GM21526 (cell line): ENCODE measurements at regions not wholly inside any gene's neighbourhood (a gene's known extent, or its start where the extent isn't known, plus 50 kb on each side); places are given as distances from the start of the nearest gene placed in this dataset.
"Not testable (repeated sequence)": the region's sequence is repeated elsewhere in the genome, so short reads cannot be mapped to it uniquely, and the experiment has no call there.

Experiments used
- ATAC-seq: cut with Tn5 transposase; IDR thresholded peaks from one replicate; pipeline ENCODE4 v1.9.1; 2021; ENCODE audit warnings: moderate library complexity; ENCODE audit not compliant: unreplicated experiment, low FRiP score

GRCh38 chr4:123204737-123205136 is 191.9 kb upstream of the SPRY1 start:
- no peak for ATAC-seq

DNA sequence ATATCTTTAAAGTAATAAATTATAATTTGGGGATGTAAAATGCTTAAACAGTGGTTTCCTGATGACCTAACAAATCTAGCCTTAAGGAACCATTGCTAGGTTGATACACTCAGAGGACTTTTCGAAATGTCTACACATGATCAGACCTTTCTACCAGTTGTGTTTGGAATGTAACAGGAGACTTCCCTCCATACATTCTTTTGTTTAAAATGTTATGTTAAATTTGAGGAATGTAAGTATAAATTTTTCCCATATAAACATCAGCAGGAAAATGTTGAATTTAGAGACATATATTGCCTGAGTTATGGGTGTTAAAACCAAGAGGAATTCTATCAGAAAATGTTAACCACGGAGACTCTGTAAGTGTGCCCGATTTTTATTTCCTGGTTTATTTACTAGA is 190.6 kb upstream of the SPRY1 start:
- no peak for ATAC-seq

DNA sequence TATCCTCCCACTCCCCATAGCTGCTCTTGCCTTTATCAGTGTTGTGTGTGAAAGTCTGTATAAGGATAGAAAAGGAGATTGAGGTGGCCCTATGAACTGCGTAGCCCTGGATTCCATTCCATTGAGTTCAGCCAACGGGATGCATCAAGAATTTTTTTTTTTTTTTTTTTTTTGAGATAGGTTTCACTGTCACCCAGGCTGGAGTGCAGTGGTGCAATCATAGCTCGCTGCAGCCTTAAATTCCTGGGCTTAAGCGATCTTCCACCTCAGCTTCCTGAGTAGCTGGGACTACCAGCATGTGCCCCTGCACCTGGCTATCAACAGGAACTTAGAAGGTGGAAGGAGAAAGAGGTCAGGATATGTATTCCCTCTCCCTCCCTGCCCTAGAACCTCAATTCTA is 187.2 kb upstream of the SPRY1 start:
- no peak for ATAC-seq

DNA sequence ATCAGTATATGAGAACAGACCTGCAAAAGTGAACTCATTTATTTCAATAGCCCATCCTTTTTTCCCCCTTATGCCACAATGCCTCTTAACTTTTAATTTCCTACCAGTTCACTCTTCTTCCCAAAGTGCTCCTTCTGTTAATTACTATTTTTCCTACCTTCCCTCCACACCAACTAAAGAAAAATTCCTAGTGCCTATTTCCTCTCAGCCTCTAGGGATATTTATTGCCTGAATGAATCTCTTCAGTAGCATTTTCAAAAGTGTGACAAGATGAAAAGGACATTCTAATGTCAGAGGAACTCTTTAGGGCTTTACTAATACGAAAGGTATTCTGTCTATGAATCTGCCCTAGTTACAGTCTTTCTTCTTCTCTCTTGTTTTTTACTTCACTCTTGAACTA is 181.1 kb upstream of the SPRY1 start:
- no peak for ATAC-seq

- ATAC-seq, result no peak
These were observed 180.1 kb upstream of the SPRY1 start for GRCh38 chr4:123216543-123216942.

DNA sequence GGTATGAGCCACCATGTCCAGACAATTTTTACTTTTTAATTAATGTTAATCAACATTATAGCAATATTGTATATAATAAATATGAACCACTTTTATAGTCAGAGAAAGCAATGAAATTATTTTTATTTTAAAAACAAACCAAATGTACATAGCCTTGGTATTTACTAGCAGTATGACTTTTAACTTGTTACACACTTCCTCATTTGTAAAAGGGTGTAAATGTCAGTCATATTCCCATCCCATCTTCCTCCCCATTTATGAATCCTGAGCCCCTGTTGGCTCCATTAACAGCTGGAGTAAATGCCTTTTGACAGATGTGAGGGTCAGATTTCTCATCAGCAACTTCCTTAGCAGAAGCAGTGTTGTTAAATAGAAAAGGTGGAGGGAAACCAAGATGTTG is 179.6 kb upstream of the SPRY1 start:
- ATAC-seq, result no peak

GRCh38 chr4:123217664-123218063 is 178.9 kb upstream of the SPRY1 start:
- ATAC-seq, result no peak

- no peak for ATAC-seq
These were observed 177.6 kb upstream of the SPRY1 start for GRCh38 chr4:123218981-123219380.

DNA sequence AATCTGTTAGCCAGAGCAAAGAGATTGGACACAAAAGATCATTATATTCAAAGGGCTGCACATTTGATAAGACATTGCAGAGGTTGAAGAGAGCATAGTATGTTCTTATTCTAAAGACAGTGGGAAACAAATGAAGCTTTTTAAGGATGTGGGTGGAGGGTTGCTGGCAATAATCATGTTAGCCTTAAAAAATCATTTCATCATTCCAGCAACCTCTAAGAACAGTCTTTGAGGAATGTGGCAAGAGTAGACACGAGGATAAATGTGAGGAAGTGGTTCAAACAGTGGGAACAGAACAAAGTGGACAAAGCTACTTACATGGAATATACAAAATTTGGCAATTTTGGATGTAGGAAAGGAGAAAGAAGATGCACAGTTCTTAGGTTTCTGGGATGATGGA is 167.3 kb upstream of the SPRY1 start:
- ATAC-seq, result no peak

DNA sequence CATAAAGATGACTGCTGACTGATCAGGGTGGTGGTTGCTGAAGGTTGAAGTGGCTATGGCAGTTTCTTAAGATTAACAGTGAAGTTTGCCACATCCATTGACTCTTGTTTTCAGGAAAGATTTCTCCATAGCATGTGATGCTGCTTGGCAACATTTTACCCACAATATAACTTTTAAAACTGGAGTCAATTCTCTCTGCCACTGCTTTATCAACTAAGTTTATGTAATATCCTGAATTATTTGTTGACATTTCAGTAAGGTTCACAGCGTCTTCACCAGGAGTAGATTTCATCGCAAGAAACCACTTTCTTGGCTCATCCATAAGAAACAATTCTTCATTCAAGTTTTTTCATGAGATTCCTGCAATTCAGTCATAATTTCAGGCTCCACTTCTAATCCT is 166.5 kb upstream of the SPRY1 start:
- ATAC-seq, result no peak

DNA sequence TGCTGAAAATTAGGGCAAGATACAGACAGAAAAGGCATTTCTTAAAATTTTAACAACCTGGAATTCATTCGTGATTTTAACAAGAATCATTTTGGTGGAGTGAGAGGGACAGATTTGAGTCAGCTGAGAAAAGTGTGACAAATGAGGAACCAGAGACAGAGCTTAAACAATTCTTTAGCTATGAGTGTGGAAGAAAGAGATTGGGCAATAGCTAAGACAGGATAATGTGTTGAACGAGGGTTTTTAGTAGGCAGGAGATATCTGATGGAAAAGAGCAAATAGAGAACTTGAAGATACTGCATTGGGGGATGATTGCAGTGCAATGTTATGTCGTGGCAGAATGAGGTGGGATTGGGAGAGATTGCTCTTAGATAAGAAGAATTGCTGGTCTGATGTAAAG is 164.2 kb upstream of the SPRY1 start:
- no peak for ATAC-seq

DNA sequence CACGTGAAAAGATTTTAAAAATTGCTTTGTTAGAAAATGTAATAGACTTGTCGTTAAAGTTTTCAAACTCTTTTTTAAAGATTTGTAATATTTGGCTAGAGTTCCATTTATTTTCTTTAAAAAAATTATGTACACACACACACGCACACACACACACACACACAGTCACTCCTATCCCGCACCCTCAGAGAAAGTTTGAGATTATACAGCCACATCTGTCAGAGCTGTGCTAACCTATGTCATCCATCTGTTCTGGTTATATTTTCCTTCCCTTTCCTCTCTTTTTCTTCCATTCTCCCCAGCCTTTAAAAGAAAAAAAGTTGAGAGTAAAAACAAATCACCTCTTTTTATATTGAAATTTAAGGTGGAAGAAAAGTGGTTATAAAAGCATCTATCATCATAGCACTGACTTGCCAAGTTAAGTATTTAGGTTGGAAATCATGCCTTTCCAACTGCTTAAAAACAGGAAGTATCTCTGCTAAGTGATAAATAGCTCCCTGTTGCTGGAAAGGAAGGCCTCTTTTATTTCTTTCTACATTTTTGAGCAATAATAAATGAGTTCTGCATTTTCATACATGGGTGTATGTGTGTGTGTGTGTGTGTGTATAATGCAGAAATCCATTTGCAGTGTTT is 163.3 kb upstream of the SPRY1 start:
- ATAC-seq, result no peak

GRCh38 chr4:123234955-123235354 is 161.6 kb upstream of the SPRY1 start:
- no peak for ATAC-seq

DNA sequence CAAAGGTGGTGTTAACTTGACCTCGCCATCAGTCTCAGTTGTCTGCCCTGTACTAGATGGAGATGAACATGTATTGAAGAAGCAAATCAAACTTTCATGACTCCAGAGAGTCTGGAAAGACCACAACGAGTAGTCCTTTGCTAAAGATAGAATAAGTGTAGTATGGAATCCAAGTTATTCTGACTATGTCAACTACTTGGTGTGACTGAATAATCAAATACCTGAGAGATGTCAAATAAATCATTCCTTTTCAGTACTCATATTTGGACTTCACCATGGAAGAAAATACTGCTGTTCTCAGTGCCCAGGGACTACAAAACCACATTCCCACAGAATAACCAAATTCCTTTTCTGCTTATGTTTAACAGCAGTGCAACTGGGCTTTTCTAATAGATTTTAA is 161.2 kb upstream of the SPRY1 start:
- no peak for ATAC-seq

DNA sequence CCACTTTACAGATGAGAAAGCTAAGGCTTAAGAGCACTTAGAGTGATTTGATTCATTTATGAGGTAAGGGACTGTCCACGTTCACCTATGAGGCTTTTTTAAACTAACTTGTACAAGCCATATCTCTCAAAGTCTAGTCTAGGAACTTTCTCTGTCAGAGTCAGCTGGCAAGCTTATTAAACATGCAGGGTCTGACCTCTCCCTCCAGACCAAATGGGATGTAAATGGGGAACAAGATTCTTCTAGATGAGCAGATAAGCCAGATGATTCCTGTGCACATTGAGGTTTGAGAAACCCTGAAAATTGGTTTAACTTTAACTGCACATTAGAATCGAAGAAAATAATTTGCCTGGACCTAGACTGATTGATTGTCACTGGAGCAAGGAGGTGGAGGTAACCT is 160.0 kb upstream of the SPRY1 start:
- ATAC-seq, result no peak

- ATAC-seq, result not testable (repeated sequence)
These were observed 156.3 kb upstream of the SPRY1 start for GRCh38 chr4:123240286-123240685.

- ATAC-seq, result not testable (repeated sequence)
These were observed 153.4 kb upstream of the SPRY1 start for GRCh38 chr4:123243220-123243619.

GRCh38 chr4:123244137-123244536 is 152.5 kb upstream of the SPRY1 start:
- ATAC-seq, result no peak

GRCh38 chr4:123246085-123246484 is 150.5 kb upstream of the SPRY1 start:
- ATAC-seq, result no peak

- ATAC-seq, result no peak
These were observed 148.4 kb upstream of the SPRY1 start for GRCh38 chr4:123248085-123248659.

DNA sequence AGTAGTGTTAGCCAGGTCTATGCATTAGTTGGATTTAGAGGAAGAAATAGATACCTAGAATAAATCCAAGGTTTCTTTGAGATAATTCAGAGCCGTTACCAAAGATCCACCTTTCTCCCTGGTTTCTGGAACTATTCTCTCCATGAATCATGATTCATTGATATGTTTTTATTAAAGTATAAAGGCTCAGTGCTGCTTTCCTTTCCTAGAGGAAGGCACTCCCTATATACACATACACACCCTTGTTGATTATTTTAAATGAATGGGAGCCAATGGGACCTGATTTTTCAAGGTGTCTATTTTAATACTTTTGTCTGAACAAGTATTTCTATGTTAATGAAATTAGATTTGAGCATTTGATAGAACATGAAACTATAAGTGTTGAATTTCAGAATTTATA is 146.8 kb upstream of the SPRY1 start:
- no peak for ATAC-seq

GRCh38 chr4:123250843-123251242 is 145.8 kb upstream of the SPRY1 start:
- no peak for ATAC-seq

- no peak for ATAC-seq
These were observed 140.6 kb upstream of the SPRY1 start for GRCh38 chr4:123255971-123256370.
